GM19397 (cell line): ENCODE measurements at regions not wholly inside any gene's neighbourhood (a gene's known extent, or its start where the extent isn't known, plus 50 kb on each side); places are given as distances from the start of the nearest gene placed in this dataset.
"Not testable (repeated sequence)": the region's sequence is repeated elsewhere in the genome, so short reads cannot be mapped to it uniquely, and the experiment has no call there.

Source experiments
- ATAC-seq: cut with Tn5 transposase; IDR thresholded peaks from one replicate; pipeline ENCODE4 v1.9.1; 2021; ENCODE audit warnings: mild to moderate bottlenecking, moderate library complexity; ENCODE audit not compliant: unreplicated experiment

GRCh38 chr6:99668036-99668705, 61.5 kb downstream of the PRDM13 start:
- no peak for ATAC-seq

- no peak for ATAC-seq
Observed at GRCh38 chr6:99689916-99690685, 83.5 kb downstream of the PRDM13 start.

GRCh38 chr6:99702287-99702686, 95.7 kb downstream of the PRDM13 start:
- not testable (repeated sequence) for ATAC-seq

GRCh38 chr6:99709062-99709461, 102.4 kb downstream of the PRDM13 start:
- ATAC-seq: no peak

GRCh38 chr6:99711302-99711701, 104.7 kb downstream of the PRDM13 start:
- ATAC-seq: no peak

- ATAC-seq: no peak
Observed at GRCh38 chr6:99711925-99712324, 105.3 kb downstream of the PRDM13 start.

GRCh38 chr6:99712519-99712918, 105.9 kb downstream of the PRDM13 start:
- ATAC-seq: no peak

- not testable (repeated sequence) for ATAC-seq
Observed at GRCh38 chr6:99722043-99722442, 115.4 kb downstream of the PRDM13 start.

- not testable (repeated sequence) for ATAC-seq
Observed at GRCh38 chr6:99730237-99730636, 123.6 kb downstream of the PRDM13 start.

- ATAC-seq: peak; percentile 44
Observed at GRCh38 chr6:99736302-99736701, 129.7 kb downstream of the PRDM13 start.

- no peak for ATAC-seq
Observed at GRCh38 chr6:99739526-99739925, 132.9 kb downstream of the PRDM13 start.

GRCh38 chr6:99741092-99741491, 134.5 kb downstream of the PRDM13 start:
- no peak for ATAC-seq

- ATAC-seq: no peak
Observed at GRCh38 chr6:99743647-99744046, 137.0 kb downstream of the PRDM13 start.

- no peak for ATAC-seq
Observed at GRCh38 chr6:99745651-99746050, 139.0 kb downstream of the PRDM13 start.

GRCh38 chr6:99746261-99746895, 139.7 kb downstream of the PRDM13 start:
- peak; percentile 76 for ATAC-seq

GRCh38 chr6:99761711-99762110, 155.1 kb downstream of the PRDM13 start:
- ATAC-seq: no peak

- ATAC-seq: no peak
Observed at GRCh38 chr6:99768166-99768565, 161.5 kb downstream of the PRDM13 start.

- ATAC-seq: no peak
Observed at GRCh38 chr6:99779631-99780555, 173.3 kb downstream of the PRDM13 start.

- ATAC-seq: no peak
Observed at GRCh38 chr6:99780556-99780885, 173.9 kb downstream of the PRDM13 start.

- peak; percentile 51 for ATAC-seq
Observed at GRCh38 chr6:99789767-99790166, 183.1 kb downstream of the PRDM13 start.

GRCh38 chr6:99790679-99791078, 184.0 kb downstream of the PRDM13 start:
- no peak for ATAC-seq
